ENCODE measurements at regions not wholly inside any gene's neighbourhood (a gene's known extent, or its start where the extent isn't known, plus 50 kb on each side); places are given as distances from the start of the nearest gene placed in this dataset.

- TF ChIP-seq, protein P1, sequence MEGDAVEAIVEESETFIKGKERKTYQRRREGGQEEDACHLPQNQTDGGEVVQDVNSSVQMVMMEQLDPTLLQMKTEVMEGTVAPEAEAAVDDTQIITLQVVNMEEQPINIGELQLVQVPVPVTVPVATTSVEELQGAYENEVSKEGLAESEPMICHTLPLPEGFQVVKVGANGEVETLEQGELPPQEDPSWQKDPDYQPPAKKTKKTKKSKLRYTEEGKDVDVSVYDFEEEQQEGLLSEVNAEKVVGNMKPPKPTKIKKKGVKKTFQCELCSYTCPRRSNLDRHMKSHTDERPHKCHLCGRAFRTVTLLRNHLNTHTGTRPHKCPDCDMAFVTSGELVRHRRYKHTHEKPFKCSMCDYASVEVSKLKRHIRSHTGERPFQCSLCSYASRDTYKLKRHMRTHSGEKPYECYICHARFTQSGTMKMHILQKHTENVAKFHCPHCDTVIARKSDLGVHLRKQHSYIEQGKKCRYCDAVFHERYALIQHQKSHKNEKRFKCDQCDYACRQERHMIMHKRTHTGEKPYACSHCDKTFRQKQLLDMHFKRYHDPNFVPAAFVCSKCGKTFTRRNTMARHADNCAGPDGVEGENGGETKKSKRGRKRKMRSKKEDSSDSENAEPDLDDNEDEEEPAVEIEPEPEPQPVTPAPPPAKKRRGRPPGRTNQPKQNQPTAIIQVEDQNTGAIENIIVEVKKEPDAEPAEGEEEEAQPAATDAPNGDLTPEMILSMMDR (IDR thresholded peaks at IDR 0.05; ENCODE audit: poor library complexity) = no peak
- TF ChIP-seq EZH2 (IDR thresholded peaks at IDR 0.05; ENCODE audit: borderline replicate concordance) = no peak
Measured at GRCh38 chr11:91404344-91404743, 820.3 kb upstream of the FAT3 start.

All from hepatocyte (in vitro differentiated cells).